ENCODE measurements at regions not wholly inside any gene's neighbourhood (a gene's known extent, or its start where the extent isn't known, plus 50 kb on each side); places are given as distances from the start of the nearest gene placed in this dataset.

DNA sequence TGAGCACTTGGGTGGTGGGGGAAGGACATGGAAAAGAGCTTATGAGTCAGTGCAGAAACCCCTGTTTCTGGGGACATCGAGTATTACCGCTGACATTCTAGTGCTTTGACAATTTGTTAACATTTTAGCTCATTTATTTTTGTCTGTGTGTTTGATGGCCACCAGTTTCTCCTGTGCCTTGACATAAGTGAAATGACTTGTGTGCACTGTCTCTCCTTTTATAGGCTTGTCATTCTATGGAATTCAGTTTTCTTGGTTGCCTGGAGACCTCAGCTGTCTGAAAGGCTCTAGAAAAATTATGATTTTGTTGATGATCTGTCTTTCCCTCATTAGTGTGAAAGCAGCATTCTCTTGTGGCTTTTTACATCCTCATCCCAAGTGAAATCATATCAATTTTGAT is 190.0 kb upstream of the SMIM30 start:
- no peak for TF ChIP-seq POLR2A (IDR thresholded peaks at IDR 0.05)
- TF ChIP-seq, protein P1, sequence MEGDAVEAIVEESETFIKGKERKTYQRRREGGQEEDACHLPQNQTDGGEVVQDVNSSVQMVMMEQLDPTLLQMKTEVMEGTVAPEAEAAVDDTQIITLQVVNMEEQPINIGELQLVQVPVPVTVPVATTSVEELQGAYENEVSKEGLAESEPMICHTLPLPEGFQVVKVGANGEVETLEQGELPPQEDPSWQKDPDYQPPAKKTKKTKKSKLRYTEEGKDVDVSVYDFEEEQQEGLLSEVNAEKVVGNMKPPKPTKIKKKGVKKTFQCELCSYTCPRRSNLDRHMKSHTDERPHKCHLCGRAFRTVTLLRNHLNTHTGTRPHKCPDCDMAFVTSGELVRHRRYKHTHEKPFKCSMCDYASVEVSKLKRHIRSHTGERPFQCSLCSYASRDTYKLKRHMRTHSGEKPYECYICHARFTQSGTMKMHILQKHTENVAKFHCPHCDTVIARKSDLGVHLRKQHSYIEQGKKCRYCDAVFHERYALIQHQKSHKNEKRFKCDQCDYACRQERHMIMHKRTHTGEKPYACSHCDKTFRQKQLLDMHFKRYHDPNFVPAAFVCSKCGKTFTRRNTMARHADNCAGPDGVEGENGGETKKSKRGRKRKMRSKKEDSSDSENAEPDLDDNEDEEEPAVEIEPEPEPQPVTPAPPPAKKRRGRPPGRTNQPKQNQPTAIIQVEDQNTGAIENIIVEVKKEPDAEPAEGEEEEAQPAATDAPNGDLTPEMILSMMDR (IDR thresholded peaks at IDR 0.05), result no peak

Measured in thyroid gland (tissue), 4 donors.